ENCODE measurements at regions not wholly inside any gene's neighbourhood (a gene's known extent, or its start where the extent isn't known, plus 50 kb on each side); places are given as distances from the start of the nearest gene placed in this dataset.
"Not testable (repeated sequence)": the region's sequence is repeated elsewhere in the genome, so short reads cannot be mapped to it uniquely, and the experiment has no call there.

DNA sequence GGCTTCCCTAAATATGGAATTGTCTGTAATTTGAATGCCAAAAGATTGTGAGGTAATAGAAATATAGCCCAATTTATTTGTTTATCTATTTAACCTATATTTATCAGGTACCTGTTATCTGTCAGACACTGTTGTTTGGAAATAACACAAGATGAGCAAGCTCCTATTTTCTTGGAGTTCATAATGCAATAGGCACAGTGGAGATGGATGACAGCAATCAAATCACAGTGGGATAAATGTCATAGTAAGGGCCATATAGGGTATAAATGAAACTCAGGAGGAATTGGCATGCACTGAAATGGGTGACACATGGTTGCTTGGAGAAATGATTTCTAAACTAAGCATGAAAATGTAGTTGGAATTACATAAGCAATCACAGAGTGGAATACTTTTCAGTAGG is 761.8 kb upstream of the MBL2 start:
- DNase-seq (ENCODE audit: low spot score): no peak

- no peak for DNase-seq (ENCODE audit: low spot score)
These were observed 756.4 kb upstream of the MBL2 start for GRCh38 chr10:53528974-53529373.

DNA sequence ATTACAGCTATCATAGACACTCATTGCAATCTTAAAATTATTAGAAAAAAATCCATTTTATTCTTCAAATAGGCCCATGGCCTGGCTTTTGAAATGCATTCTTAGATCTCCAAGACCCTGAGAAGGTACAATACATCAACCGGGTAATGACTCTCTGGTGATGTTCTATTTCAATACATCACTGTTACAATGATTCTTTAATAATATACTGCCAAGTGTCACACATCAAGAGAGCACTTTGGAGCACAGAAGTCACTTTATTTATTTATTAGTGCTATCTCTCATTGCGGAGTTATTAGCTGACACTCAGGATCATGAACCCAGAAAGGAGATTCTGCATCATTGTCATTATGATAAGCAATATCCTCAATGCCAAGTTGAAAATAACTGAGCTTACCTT is 748.5 kb upstream of the MBL2 start:
- DNase-seq (ENCODE audit: low spot score): no peak

GRCh38 chr10:53508197-53508596 is 735.6 kb upstream of the MBL2 start:
- DNase-seq (ENCODE audit: low spot score): no peak

- not testable (repeated sequence) for DNase-seq (ENCODE audit: low spot score)
These were observed 731.9 kb upstream of the MBL2 start for GRCh38 chr10:53504492-53504891.

DNA sequence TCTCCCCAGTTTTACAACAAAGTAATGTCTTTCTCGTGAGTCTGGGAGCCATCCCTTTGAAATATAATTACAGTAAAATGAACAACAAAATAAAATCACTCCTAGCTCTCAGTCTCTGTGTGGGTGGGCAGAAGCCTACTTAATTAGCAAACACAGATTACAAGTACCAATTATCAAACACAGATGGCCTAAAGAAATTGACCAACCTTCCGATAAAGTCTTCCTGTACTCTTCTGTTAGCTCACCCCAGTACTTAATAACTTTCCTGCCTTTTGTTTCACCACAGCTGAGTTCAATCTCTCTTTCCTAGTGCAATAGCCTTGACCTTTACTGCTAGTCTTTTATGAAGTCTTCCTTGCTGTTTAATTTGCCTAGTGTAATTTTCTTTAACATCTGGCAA is 719.2 kb upstream of the MBL2 start:
- no peak for DNase-seq (ENCODE audit: low spot score)

DNA sequence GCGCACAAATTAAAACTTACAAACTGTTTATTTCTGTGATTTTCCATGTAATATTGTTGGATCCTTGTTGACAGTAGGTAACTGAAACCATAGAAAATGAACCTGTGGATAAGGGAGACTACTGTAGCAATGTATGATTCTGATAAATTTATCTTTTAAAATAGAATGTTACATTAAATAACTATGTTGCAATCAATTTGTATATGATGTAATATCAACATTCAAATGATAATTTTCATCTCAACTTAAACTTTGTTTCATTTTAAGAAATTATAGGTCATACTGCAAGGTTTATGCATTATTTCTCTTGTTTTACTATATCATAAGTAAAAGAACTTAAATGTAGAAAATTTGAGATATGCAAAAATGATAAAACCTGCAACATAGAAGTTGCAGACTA is 718.0 kb upstream of the MBL2 start:
- no peak for DNase-seq (ENCODE audit: low spot score)

DNA sequence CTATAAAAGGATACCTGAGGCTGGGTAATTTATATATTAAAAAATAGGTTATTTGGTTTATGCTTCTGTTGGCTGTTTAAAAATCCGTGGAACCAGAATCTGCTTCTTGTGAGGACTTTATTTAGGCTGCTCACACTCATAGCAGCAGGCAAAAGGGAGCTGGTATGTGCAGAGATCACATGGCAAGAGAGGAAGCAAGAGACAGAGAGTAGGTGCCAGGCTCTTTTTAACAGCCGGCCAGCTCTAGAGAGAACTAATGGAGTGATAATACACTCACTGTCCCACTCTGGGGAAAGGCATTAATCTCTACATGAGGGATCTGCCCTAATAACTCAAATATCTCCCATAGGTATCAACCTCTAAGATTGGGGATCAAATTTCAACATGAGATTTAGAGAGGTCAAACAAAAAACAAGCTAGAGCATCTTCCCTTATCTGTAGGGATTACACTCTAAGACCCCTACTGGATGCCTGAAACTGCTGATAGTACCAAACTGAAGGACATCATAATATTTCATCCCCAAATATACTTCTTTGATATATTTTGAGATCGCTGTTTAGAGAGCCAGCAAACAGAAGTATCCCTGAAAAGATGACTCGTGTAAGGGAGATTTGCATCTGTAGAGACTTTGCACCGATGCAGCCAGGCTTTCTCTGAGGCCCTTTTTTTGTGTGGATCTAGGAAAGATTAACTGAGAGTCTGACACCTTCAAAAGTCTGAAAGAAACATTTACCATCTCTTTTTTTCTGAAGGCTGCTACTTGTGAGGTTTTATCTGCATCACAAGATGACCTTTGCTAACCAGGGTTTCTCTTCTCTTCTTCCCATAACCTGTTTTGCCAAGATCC is 717.0 kb upstream of the MBL2 start:
- DNase-seq (ENCODE audit: low spot score): no peak

GRCh38 chr10:53487019-53487983 is 714.7 kb upstream of the MBL2 start:
- DNase-seq (ENCODE audit: low spot score): no peak

- not testable (repeated sequence) for DNase-seq (ENCODE audit: low spot score)
These were observed 712.8 kb upstream of the MBL2 start for GRCh38 chr10:53485422-53485821.

GRCh38 chr10:53479365-53479764 is 706.8 kb upstream of the MBL2 start:
- DNase-seq (ENCODE audit: low spot score): no peak

DNA sequence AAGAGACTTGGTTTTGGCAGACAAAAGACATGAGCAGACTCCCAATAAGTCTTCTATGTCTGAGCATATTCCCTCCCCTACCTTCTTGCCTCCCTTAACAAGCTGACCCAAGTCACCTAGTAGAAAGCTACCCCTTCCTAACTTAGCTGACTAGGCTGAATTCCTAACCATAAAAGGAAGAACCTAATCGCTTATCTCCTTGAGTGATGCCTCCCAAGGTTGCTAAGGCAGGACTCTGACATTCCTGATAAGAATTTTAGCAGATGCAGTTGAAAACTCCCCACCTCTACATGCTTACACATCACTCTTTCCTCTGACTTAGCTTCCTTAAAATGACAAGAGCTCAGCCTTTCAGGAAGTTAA is 704.7 kb upstream of the MBL2 start:
- no peak for DNase-seq (ENCODE audit: low spot score)

DNA sequence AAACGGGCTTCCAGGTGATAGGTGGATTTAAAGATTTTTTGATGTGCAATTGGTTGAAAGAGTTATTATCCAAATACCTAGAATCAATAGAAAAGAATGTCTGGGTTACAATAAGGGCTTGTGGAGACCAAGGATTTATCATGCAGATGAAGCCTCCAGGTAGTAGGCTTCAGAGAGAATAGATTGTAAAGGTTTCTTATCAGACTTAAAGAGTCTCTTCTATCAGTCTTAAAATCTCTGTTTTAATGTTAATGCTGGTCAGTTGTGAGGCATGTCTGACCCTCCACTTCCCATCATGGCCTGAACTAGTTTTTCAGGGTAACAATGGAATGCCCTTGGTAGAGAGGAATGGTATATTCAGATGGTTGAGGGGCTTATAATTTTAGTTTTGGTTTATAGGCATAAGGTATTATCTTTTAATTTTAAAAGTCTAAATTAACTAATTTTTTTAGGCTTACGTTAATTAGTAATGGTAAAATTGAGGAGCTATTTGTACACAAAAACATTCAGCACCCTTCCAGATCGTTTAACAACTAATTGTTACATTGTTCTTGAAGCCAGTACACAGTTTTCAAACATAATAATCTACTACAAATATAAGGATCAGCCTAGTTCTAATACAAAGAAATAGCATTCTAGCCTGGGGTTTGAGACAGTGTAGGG is 704.2 kb upstream of the MBL2 start:
- no peak for DNase-seq (ENCODE audit: low spot score)

DNA sequence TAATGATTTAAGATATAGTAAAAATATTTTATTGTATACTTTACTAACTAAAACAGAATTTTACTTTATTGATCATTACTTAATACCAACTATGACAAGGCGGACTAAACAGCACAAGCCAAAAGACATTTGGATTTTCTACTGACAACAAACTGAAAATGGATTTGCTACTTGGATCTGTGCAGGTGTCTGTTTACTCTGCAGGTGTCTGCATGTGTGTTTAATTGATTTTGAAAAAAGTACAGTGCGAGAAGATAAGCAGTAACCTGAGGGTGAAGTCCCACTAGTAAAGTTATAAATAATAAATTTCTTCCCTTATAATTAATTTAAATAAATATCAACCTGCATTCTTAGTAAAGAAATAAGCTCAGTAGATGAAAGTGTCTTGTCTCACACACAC is 696.8 kb upstream of the MBL2 start:
- no peak for DNase-seq (ENCODE audit: low spot score)

GRCh38 chr10:53463539-53463938 is 691.0 kb upstream of the MBL2 start:
- no peak for DNase-seq (ENCODE audit: low spot score)

DNA sequence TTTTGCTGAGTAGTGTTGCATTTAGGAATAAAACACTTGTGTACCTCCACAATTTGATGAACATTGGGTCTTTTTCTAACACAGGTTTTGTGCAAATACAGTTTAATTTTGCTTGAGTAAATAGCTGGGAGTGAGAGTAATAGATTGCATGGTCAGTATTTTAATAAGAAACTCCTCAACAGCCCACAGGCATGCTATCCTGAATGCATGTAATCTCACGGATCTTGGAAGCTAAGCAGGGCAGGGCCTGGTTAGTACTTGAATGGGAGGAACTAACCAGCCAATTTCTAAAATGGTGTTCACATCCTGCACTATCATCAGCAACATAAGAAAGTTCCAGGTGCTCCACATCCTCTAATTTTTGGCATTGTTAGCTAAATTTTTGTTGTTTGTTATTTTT is 685.4 kb upstream of the MBL2 start:
- no peak for DNase-seq (ENCODE audit: low spot score)

GRCh38 chr10:53453196-53453595 is 680.6 kb upstream of the MBL2 start:
- peak; percentile 5 for DNase-seq (ENCODE audit: low spot score)

DNA sequence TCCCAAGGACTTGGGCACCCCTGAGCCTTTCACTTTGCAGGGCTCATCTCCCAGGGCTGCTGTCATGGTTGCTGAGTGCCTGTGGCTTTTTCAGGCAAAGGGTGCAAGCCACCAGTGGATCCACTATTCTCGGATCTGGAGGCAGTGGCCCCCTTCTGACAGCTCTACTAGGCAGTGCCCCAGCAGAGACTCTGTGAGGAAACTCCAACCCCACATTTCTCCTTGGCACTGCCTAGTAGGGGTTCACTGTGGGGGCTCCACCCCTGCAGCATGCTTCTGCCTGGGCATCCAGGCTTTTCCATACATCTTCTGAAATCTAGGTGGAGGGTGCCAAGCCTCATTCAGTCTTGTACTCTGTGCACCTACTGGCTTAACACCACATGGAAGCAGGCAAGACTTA is 675.0 kb upstream of the MBL2 start:
- no peak for DNase-seq (ENCODE audit: low spot score)

GRCh38 chr10:53441843-53442242 is 669.3 kb upstream of the MBL2 start:
- no peak for DNase-seq (ENCODE audit: low spot score)

DNA sequence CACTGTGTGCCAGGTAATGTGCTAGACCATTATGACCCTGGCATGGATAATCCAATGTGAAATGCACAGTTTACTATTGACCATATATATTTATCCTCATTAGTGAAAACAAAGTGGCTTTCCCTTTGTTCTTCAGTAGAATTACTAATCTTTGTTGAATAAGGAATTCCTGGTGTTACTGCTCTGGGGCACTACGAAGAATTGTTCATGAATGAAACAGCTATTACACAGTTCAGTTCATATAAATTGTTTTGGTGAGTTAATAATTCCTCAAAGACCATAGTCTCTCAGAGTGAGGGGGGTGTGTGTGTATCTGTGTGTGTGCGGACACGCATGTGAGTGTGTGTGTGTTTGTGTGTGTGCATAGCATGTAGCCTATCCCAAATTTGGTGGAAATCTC is 668.0 kb upstream of the MBL2 start:
- DNase-seq (ENCODE audit: low spot score): no peak

GRCh38 chr10:53439075-53439474 is 666.5 kb upstream of the MBL2 start:
- DNase-seq (ENCODE audit: low spot score): not testable (repeated sequence)

DNA sequence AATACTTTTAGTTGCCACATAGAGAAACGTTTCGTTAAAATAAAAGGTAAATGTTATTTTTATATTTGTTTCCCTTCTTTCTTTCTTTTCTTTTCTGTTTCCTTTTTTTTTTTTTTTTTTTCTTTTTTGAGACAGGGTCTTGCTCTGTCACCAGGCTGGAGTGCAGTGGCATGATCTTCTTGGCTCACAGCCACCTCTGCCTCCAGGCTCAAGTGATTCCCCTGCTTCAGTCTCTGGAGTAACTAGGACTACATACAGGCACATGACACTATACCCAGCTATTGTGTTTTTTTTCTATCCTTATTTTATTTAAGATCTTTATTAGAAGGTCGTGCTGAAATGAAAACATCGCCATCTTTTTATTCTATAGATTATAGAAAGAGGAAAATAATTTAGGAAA is 661.8 kb upstream of the MBL2 start:
- DNase-seq (ENCODE audit: low spot score): no peak

DNA sequence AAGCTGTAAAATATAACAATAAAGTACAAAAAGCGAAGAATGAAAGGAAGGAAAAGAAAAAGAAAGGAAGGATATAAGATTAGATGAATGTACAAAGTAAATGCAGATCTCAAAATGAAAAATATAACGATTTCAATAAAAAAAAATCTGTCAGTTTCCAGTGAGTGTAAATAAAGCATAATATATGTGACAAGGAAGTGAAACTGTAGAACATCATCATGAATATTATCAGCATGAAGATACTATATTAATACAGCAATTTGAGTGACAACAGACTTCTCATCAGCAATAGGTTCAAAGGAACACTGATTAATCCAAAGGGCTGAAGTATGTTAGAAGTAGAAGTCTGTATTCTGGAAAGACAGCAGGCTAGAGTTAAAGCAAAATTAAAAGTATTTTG is 659.5 kb upstream of the MBL2 start:
- no peak for DNase-seq (ENCODE audit: low spot score)

Measured in LoVo (cell line).